ENCODE measurements at regions not wholly inside any gene's neighbourhood (a gene's known extent, or its start where the extent isn't known, plus 50 kb on each side); places are given as distances from the start of the nearest gene placed in this dataset.

- H3K4me3 ChIP-seq (ENCODE audit: low read depth, low read length) = no peak overlapping the region
- no peak for TF ChIP-seq CTCF (IDR thresholded peaks at IDR 0.05; ENCODE audit: low read depth, low read length)
These were observed 131.5 kb downstream of the TMEM17 start for GRCh38 chr2:62374301-62375112.

- H3K4me3 ChIP-seq (ENCODE audit: low read depth, low read length) = no peak overlapping the region
- TF ChIP-seq CTCF (IDR thresholded peaks at IDR 0.05; ENCODE audit: low read depth, low read length) = no peak
These were observed 133.2 kb downstream of the TMEM17 start for GRCh38 chr2:62372824-62373223.

GRCh38 chr2:62370321-62371250 lies 135.4 kb downstream of the TMEM17 start:
- H3K4me3 ChIP-seq (ENCODE audit: low read depth, low read length) = no peak overlapping the region
- TF ChIP-seq CTCF (IDR thresholded peaks at IDR 0.05; ENCODE audit: low read depth, low read length) = no peak

- H3K4me3 ChIP-seq (ENCODE audit: low read depth, low read length) = no peak overlapping the region
- TF ChIP-seq CTCF (IDR thresholded peaks at IDR 0.05; ENCODE audit: low read depth, low read length) = no peak
These were observed 136.3 kb downstream of the TMEM17 start for GRCh38 chr2:62369541-62370202.

- TF ChIP-seq CTCF (IDR thresholded peaks at IDR 0.05; ENCODE audit: low read depth, low read length) = no peak
- no peak overlapping the region for H3K4me3 ChIP-seq (ENCODE audit: low read depth, low read length)
These were observed 141.0 kb downstream of the TMEM17 start for GRCh38 chr2:62364791-62365528.

- no peak overlapping the region for H3K4me3 ChIP-seq (ENCODE audit: low read depth, low read length)
- no peak for TF ChIP-seq CTCF (IDR thresholded peaks at IDR 0.05; ENCODE audit: low read depth, low read length)
These were observed 142.8 kb downstream of the TMEM17 start for GRCh38 chr2:62363166-62363565.
